Stimulated activated CD8-positive, alpha-beta memory T cell treated with anti-CD3 and anti-CD28 coated beads, Interleukin-4, amount 100 ng/mL, for 48 hours (primary cell): ENCODE measurements at regions not wholly inside any gene's neighbourhood (a gene's known extent, or its start where the extent isn't known, plus 50 kb on each side); places are given as distances from the start of the nearest gene placed in this dataset.
"Not testable (repeated sequence)": the region's sequence is repeated elsewhere in the genome, so short reads cannot be mapped to it uniquely, and the experiment has no call there.

Experiments used
- DNase-seq: peaks from one replicate; pipeline ENCODE4 v3.0.0-alpha.2; 2020

- DNase-seq = no peak
Measured at GRCh38 chr3:87867001-87867400, 191.8 kb downstream of the CGGBP1 start.

GRCh38 chr3:87856126-87856525 is 202.7 kb downstream of the CGGBP1 start:
- no peak for DNase-seq

- DNase-seq = no peak
Measured at GRCh38 chr3:87855616-87856015, 203.2 kb downstream of the CGGBP1 start.

GRCh38 chr3:87855211-87855610 is 203.6 kb downstream of the CGGBP1 start:
- no peak for DNase-seq

- DNase-seq = no peak
Measured at GRCh38 chr3:87848003-87848402, 210.8 kb downstream of the CGGBP1 start.

- no peak for DNase-seq
Measured at GRCh38 chr3:87837076-87837475, 221.7 kb downstream of the CGGBP1 start.

GRCh38 chr3:87836026-87836425 is 222.8 kb downstream of the CGGBP1 start:
- no peak for DNase-seq

GRCh38 chr3:87835236-87835635 is 223.6 kb downstream of the CGGBP1 start:
- DNase-seq = no peak

GRCh38 chr3:87834327-87834726 is 224.5 kb downstream of the CGGBP1 start:
- DNase-seq = no peak

GRCh38 chr3:87833039-87833377 is 225.8 kb downstream of the CGGBP1 start:
- DNase-seq = no peak

GRCh38 chr3:87828046-87828445 is 230.8 kb downstream of the CGGBP1 start:
- no peak for DNase-seq

GRCh38 chr3:87822563-87822962 is 236.2 kb downstream of the CGGBP1 start:
- DNase-seq = no peak

GRCh38 chr3:87813503-87813902 is 245.3 kb downstream of the CGGBP1 start:
- not testable (repeated sequence) for DNase-seq

GRCh38 chr3:87811953-87812352 is 246.9 kb downstream of the CGGBP1 start:
- no peak for DNase-seq

GRCh38 chr3:87810452-87811016 is 248.3 kb downstream of the CGGBP1 start:
- DNase-seq = no peak

- DNase-seq = no peak
Measured at GRCh38 chr3:87805670-87806069, 253.1 kb downstream of the CGGBP1 start.

- no peak for DNase-seq
Measured at GRCh38 chr3:87801409-87801808, 257.4 kb downstream of the CGGBP1 start.

GRCh38 chr3:87800516-87800915 is 258.3 kb downstream of the CGGBP1 start:
- no peak for DNase-seq

- DNase-seq = no peak
Measured at GRCh38 chr3:87798567-87798947, 260.2 kb downstream of the CGGBP1 start.

GRCh38 chr3:87797872-87798566 is 260.8 kb downstream of the CGGBP1 start:
- no peak for DNase-seq

GRCh38 chr3:87796843-87797185 is 262.0 kb downstream of the CGGBP1 start:
- no peak for DNase-seq

GRCh38 chr3:87796137-87796842 is 262.5 kb downstream of the CGGBP1 start:
- no peak for DNase-seq

- no peak for DNase-seq
Measured at GRCh38 chr3:87795701-87796100, 263.1 kb downstream of the CGGBP1 start.

GRCh38 chr3:87793337-87793877 is 265.4 kb downstream of the CGGBP1 start:
- no peak for DNase-seq
